NCI-H524 (cell line): ENCODE measurements at regions not wholly inside any gene's neighbourhood (a gene's known extent, or its start where the extent isn't known, plus 50 kb on each side); places are given as distances from the start of the nearest gene placed in this dataset.
"Not testable (repeated sequence)": the region's sequence is repeated elsewhere in the genome, so short reads cannot be mapped to it uniquely, and the experiment has no call there.

ENCODE experiments used
- DNase-seq, 2 experiments: peaks; one replicate each; lab custom pipeline; 2025; lab: John Stamatoyannopoulos, UW

- no peak for DNase-seq
These were observed 68.5 kb downstream of the CDC14C start for GRCh38 chr7:48992816-48993215.

GRCh38 chr7:49001610-49002033, 77.3 kb downstream of the CDC14C start:
- DNase-seq, result peak; percentile 35 to 69

DNA sequence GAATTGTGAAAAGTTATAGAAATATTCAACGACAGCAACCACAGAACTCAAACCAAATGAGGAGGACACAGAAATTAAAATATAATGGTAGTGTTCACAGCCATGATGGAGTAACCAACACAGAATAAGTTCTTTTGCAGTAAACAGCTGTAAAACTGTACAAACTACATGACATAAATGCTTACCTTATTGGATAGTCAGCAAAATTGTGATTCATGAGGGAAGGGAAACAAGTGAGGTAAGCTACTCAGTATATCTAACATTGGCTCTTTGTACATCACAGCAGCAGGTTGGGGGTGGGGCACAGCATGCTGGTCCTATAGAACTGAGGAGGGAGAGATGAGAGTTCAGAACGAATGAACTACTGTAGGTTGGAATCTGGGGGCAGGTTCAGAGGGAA, 86.4 kb downstream of the CDC14C start:
- no peak for DNase-seq

DNA sequence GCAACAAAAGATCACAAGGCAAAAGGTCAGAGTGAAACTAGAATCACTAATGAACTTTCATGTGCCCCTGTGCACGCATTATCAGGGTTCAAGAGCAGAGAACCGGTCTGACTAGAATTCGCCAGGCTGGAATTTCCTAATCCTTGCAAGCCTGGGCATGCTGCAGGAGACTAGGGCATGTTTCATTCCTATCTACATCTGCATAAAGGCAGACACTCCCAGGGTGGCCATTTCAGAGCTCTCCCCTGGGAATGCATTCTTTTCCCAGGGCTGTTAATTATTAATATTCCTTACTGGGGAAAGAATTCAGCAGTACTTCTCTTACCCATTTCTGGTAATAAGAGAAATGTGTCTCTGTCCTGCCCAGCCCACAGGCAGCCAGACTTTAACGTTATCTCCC, 90.5 kb downstream of the CDC14C start:
- no peak for DNase-seq

- DNase-seq, result no peak
These were observed 95.8 kb downstream of the CDC14C start for GRCh38 chr7:49020145-49020544.

DNA sequence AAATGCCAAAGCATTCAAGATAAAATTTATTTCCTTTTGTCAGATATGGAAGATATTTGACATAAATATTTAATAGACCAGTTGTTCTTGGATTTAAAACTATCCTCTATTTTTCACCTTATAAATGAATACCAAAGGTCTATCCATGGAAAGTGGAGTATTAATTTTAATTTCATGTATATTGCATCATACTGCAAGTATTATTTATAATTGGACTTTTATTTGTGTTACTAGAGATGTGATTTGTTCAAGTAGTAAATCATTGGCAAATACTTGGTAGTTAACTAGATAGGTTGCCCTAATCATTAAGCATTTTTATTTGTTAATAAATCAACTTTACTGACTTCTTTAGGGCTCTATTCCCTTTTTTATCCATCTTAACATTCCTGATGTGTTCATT, 98.1 kb downstream of the CDC14C start:
- DNase-seq, result no peak

GRCh38 chr7:49023345-49024328, 99.3 kb downstream of the CDC14C start:
- peak in 1 of 2 experiments; percentile 38 for DNase-seq

DNA sequence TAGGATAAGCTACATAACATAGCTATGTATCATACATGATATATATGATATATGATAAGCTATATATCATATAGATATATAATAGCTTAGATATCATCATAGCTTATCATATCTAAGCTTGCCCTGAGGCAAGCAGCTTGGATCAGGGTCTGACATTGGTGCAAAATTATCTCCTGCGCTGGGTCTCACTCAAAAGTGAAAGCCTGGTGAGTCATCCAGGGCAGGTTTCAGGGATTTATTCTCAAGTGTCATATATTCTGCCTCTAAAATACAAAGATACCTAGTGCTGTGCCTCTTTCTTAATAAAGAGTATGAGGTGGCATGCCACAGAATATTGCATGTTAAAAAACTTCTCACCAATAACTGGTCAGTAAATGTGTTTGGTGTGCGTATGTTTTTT, 105.9 kb downstream of the CDC14C start:
- no peak for DNase-seq

- not testable (repeated sequence) for DNase-seq
These were observed 108.8 kb downstream of the CDC14C start for GRCh38 chr7:49033140-49033539.

DNA sequence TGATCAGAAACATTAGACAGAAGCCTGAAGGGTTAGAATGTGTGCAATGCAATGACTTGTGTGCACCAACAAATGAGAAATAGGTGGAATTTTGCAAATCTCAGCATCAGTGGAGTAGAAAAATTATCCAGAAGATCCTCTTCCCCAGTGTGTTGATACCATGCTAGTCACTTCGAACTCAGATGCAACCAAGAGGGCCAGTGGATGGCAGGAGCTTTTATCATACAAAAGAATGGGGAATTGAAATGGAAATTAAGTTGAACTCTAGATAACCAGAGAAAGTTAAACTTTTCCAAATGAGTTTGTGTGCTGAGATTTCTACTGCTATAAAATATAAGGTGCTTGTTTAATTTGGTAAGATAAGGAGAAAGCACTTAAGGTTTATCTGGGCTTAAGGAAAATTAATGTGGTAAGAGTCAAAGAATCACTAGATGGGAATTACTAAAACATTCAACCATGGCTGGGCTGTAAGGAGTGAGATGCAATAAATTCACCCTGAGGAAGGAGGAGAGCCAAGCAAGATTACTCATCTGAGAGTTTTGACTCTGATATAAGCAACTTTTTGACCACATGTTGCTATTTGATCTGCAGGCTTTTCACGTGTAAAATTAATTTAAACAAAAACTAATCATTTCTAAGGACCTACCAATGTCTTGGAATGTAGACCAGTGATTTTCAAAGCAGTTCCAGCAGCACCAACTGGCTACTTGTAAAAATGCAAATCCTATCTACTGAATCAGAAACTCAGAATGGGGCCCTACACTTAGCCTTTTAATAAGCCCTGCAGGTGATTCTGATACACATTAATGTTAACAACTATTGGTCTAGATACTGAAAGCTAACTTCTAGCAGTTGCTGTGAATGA, 113.2 kb downstream of the CDC14C start:
- DNase-seq, result no peak

DNA sequence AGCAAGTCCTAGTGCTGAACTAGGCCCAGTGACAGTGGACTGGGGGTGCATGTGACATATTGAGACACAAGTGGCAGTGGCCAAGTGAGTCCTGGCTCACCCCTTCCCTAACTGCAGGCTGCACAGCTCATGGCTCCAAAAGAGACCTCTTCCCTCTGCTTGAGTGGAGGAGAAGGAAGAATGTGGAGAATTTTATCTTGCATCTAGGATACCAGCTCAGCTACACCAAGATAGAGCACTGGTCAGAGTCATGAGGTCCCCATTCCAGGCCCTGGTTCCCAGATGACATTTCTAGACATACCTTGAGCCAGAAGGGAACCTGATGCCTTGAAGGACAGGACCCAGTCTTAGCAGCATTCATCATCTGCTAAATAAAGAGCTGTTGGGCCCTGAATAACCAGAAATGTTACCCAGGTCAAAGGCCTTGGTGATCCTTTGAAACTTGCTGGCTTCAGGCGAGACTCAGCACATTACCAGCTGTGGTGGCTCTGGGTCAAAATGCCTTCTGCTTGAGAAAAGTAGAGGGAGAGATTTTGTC, 114.5 kb downstream of the CDC14C start:
- no peak for DNase-seq

DNA sequence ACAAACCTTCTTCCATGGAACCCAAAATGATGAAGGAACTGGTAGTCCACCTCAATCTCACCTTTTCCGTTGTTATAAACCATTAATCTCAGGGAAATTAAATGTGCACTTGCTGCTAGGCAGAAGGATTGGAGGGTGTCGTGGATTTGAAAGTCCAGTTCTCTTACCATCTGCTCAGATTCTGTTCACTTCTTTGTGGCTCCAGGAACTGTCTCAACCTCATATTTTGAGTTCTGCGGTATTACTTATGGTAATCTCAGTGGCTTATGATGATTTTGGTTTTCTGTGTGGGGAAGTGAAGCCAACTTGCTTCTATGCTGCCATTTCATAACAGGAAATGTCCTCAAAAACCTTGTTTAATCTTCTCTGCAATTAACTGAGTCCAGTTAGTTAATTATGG, 136.4 kb downstream of the CDC14C start:
- no peak for DNase-seq

GRCh38 chr7:49074538-49074937, 150.2 kb downstream of the CDC14C start:
- DNase-seq, result no peak

DNA sequence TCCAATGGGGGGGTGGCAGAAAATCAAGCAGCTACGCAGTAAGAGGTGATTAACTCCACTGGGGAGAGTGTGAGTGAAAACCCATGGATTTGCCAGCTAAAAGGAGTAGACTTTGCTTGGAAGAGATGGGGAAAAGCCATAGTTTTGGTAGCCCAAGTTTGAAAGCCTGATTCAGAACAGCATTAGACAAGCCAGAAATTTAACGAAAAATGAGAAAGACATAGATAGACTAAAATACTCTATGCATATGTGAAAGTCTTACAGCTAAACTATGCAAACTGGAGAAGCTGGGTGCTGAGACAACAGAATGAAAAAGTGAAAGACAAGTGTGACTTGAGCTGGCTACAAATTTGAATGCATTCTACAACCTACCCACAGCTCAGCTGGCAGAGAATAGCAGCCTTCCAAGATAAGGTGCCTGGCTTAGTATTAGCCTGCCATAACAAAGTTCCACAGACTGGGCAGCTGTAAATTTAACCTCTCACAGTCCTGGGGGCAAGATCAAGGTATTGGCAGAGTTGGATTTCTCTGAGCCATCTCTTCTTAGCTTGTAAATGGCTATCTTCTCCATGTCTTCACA, 156.6 kb downstream of the CDC14C start:
- no peak for DNase-seq

GRCh38 chr7:49088017-49088416, 163.7 kb downstream of the CDC14C start:
- no peak for DNase-seq

DNA sequence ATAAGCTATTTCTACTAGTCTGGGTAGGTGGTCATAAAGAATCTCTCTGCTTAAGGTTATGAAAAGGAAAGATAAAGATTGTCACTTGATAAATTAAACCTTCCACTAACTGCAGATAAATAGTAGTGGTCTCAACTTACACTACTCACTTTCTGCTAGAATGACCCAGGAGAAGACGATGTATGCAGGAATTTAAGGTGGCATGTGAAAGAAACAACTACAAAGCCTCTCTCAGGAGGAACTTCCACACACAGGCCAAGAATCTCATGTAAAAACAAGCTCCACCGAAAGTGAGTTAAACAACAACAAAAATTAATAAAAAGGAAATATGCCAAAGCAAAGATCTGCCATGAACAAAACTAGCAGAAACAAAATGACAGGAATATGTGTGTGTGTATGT, 165.4 kb downstream of the CDC14C start:
- DNase-seq, result no peak

DNA sequence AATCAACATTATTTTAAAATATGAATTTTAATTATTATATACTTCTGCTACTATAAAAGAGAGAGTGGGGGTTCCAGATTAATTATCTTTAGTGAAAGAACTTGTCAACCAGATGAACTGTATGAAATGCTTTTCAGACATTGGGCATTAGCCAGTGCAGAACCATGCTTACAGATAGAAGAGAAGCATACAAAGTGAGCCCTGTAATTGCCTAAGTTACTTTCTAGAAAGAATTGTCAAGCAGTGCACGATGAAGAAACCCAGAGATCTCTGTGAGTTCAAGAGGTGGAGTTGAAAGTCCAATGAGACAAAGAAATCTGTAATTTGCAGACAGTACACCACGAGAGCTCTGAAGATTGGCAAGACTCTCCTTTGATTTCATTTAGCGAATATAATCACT, 166.7 kb downstream of the CDC14C start:
- no peak for DNase-seq

DNA sequence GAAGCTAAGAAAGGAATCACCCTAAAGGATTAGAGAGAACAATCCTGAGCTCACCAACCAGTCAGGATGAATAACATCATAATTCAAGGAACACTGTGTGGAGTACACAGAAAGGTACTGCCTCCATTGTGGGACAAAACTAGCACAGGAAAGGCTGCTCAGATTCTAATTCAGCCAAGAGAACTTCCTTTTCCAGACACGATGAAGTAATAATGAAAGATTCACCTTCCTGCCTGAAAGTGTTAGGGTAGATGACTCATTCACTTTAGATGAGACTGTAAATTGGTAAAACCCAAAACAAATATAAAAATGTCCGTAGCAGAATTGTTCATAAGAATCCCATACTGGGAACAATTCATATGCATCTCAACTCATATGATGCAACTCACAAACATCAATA, 167.2 kb downstream of the CDC14C start:
- no peak for DNase-seq

DNA sequence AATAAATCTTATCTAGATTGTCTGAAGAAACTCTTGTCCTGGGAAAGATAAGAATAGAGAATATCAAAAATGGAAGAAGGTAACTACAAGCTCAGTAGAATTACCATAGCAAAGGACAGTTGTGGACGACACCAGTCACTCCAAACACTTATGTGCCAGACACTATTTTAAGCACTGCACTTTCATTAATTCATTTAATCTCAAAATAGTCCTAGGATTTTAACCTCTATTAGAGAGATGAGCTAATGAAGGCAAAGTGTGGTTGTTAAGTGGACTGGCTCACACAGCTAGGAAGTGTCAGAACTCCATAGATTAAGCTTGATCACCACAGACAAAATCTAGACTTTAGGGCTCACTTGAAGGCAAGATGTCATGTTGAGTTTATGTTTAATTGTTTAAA, 168.9 kb downstream of the CDC14C start:
- no peak for DNase-seq

DNA sequence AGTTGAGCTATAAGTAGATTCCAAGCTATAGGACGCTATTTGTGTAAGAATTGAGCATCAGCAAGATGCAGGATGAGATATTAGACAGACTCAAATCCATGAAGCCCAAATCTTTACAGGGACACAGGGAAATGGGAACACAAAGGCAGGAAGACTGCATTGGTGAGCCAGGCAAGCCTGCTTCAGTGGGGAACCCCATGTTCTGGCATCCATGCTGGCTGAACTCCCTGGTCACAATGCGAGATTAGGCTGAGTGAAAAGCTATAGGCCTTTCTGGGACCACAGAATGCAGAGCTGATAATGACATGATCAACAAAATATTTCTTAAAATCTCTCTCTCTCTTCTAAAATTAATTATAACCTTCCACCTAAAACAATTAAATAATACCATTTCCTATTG, 170.5 kb downstream of the CDC14C start:
- no peak for DNase-seq

- peak in 1 of 2 experiments; percentile 18 for DNase-seq
These were observed 175.4 kb downstream of the CDC14C start for GRCh38 chr7:49099587-49100326.
